ENCODE measurements at regions not wholly inside any gene's neighbourhood (a gene's known extent, or its start where the extent isn't known, plus 50 kb on each side); places are given as distances from the start of the nearest gene placed in this dataset.

DNA sequence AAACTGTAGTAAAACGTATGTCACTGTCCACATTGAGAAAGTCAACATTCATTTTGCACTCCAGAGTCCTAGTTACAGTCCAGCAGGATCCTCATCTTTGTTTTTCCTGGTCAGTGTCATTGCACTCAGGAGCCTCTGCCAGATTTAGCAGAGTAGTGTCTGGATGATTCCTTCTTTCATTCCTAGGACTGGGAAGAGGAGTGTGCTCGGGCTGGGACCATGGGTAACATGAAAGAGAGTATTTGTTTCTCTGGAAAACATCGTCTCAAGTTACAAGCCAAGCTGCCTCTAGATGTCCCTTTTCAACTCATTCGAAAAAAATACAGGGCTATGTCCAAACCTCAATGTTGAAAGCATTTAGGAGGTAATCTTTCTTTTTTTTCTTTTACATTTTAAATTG, 69.9 kb upstream of the TNIP3 start:
- Histone ChIP-seq H3K79me2 (ENCODE audit: insufficient read depth, low read length) (no peaks in the 10 kb centered on the region), H3K9ac (ENCODE audit: low read depth, low read length, poor library complexity, severe bottlenecking) (no peak overlapping the region), H3F3A (ENCODE audit: low read depth) (no peaks in the 10 kb centered on the region), H2AFZ (ENCODE audit: low read length) (no peak overlapping the region), H3K4me1 (ENCODE audit: insufficient read depth, low read length, poor library complexity, severe bottlenecking) (no peaks in the 10 kb centered on the region), H4K20me1 (ENCODE audit: insufficient read depth, low read length, poor library complexity, severe bottlenecking) (no peaks in the 10 kb centered on the region), H3K36me3 (ENCODE audit: insufficient read depth, low read length) (no peaks in the 10 kb centered on the region), H3K9me3 (ENCODE audit: insufficient read depth, low read depth, low read length) (no peaks in the 10 kb centered on the region), H3K4me3 (ENCODE audit: low read length, poor library complexity, severe bottlenecking) (no peak overlapping the region), H3K27me3 (ENCODE audit: insufficient read depth, low read length, poor library complexity, severe bottlenecking) (no peaks in the 10 kb centered on the region), H3K9me2 (replicated peaks; ENCODE audit: low read depth, low read length) (no peaks in the 10 kb centered on the region), H3K4me2 (ENCODE audit: low read depth, low read length, poor library complexity, severe bottlenecking) (no peak overlapping the region)
- TF ChIP-seq, protein P1, sequence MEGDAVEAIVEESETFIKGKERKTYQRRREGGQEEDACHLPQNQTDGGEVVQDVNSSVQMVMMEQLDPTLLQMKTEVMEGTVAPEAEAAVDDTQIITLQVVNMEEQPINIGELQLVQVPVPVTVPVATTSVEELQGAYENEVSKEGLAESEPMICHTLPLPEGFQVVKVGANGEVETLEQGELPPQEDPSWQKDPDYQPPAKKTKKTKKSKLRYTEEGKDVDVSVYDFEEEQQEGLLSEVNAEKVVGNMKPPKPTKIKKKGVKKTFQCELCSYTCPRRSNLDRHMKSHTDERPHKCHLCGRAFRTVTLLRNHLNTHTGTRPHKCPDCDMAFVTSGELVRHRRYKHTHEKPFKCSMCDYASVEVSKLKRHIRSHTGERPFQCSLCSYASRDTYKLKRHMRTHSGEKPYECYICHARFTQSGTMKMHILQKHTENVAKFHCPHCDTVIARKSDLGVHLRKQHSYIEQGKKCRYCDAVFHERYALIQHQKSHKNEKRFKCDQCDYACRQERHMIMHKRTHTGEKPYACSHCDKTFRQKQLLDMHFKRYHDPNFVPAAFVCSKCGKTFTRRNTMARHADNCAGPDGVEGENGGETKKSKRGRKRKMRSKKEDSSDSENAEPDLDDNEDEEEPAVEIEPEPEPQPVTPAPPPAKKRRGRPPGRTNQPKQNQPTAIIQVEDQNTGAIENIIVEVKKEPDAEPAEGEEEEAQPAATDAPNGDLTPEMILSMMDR (conservative IDR thresholded peaks at IDR 0.05; ENCODE audit: low read length), result no peak
- no peak for TF ChIP-seq EZH2phosphoT487 (IDR thresholded peaks at IDR 0.05; ENCODE audit: borderline replicate concordance)

DNA sequence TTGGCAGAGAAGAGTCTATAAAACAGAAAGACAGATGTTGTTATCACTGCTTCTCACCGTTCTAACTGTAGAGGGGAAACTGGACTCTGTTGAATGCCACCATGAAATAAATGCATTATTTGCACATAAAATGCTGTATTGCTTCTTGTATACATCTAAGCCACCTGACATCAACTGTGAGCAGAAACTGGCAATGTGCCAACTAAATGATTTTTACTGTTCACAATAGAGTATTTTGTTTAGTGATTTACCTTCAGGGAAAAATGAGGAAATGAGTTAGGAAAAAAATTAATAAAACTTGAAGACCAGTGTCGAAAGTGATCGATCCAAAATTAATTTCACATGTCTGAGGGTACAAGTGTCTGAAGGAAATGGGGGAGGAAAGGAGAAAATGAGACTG, 65.9 kb upstream of the TNIP3 start:
- H3K4me2 ChIP-seq (ENCODE audit: low read depth, low read length, poor library complexity, severe bottlenecking), result no peak overlapping the region
- H3K9ac ChIP-seq (ENCODE audit: low read depth, low read length, poor library complexity, severe bottlenecking), result no peak overlapping the region
- H3K79me2 ChIP-seq (ENCODE audit: insufficient read depth, low read length), result no peaks in the 10 kb centered on the region
- H4K20me1 ChIP-seq (ENCODE audit: insufficient read depth, low read length, poor library complexity, severe bottlenecking), result no peaks in the 10 kb centered on the region
- no peaks in the 10 kb centered on the region for H3K27me3 ChIP-seq (ENCODE audit: insufficient read depth, low read length, poor library complexity, severe bottlenecking)
- H3K4me3 ChIP-seq (ENCODE audit: low read length, poor library complexity, severe bottlenecking), result no peak overlapping the region
- H3K9me3 ChIP-seq (ENCODE audit: insufficient read depth, low read depth, low read length), result no peaks in the 10 kb centered on the region
- H3F3A ChIP-seq (ENCODE audit: low read depth), result no peaks in the 10 kb centered on the region
- H3K36me3 ChIP-seq (ENCODE audit: insufficient read depth, low read length), result no peaks in the 10 kb centered on the region
- no peaks in the 10 kb centered on the region for H3K9me2 ChIP-seq (replicated peaks; ENCODE audit: low read depth, low read length)
- H2AFZ ChIP-seq (ENCODE audit: low read length), result no peak overlapping the region
- TF ChIP-seq EZH2phosphoT487 (IDR thresholded peaks at IDR 0.05; ENCODE audit: borderline replicate concordance), result no peak
- TF ChIP-seq, protein P1 (conservative IDR thresholded peaks at IDR 0.05; ENCODE audit: low read length), result no peak
- H3K4me1 ChIP-seq (ENCODE audit: insufficient read depth, low read length, poor library complexity, severe bottlenecking), result no peaks in the 10 kb centered on the region

DNA sequence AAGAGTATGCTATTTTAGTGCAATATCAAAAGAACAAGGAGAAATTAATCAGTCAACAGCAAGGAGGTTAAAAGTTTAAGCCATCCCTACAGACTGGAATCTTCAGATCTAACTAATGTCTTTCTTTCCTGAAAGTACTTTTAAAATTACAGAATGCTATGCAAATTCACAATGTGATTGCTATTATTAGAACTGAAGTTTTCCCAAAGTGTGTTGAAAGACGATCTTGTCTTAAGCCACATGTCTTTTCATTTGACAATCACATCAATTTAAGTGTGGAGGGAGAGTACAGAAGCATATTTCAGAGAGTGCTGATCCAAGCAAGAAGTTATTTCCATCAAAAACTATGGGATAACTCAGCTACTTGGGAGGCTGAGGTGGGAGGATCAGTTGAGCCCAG, 64.7 kb upstream of the TNIP3 start:
- H3K4me3 ChIP-seq (ENCODE audit: low read length, poor library complexity, severe bottlenecking), result no peak overlapping the region
- no peaks in the 10 kb centered on the region for H4K20me1 ChIP-seq (ENCODE audit: insufficient read depth, low read length, poor library complexity, severe bottlenecking)
- H3K4me1 ChIP-seq (ENCODE audit: insufficient read depth, low read length, poor library complexity, severe bottlenecking), result no peaks in the 10 kb centered on the region
- TF ChIP-seq EZH2phosphoT487 (IDR thresholded peaks at IDR 0.05; ENCODE audit: borderline replicate concordance), result no peak
- TF ChIP-seq, protein P1 (conservative IDR thresholded peaks at IDR 0.05; ENCODE audit: low read length), result no peak
- no peak overlapping the region for H3K9ac ChIP-seq (ENCODE audit: low read depth, low read length, poor library complexity, severe bottlenecking)
- no peaks in the 10 kb centered on the region for H3K27me3 ChIP-seq (ENCODE audit: insufficient read depth, low read length, poor library complexity, severe bottlenecking)
- H3K4me2 ChIP-seq (ENCODE audit: low read depth, low read length, poor library complexity, severe bottlenecking), result no peak overlapping the region
- H3K79me2 ChIP-seq (ENCODE audit: insufficient read depth, low read length), result no peaks in the 10 kb centered on the region
- no peaks in the 10 kb centered on the region for H3K9me3 ChIP-seq (ENCODE audit: insufficient read depth, low read depth, low read length)
- H2AFZ ChIP-seq (ENCODE audit: low read length), result no peak overlapping the region
- H3K36me3 ChIP-seq (ENCODE audit: insufficient read depth, low read length), result no peaks in the 10 kb centered on the region
- no peaks in the 10 kb centered on the region for H3F3A ChIP-seq (ENCODE audit: low read depth)
- no peaks in the 10 kb centered on the region for H3K9me2 ChIP-seq (replicated peaks; ENCODE audit: low read depth, low read length)

Measured in Loucy (cell line).